HG03135 (cell line): ENCODE measurements at regions not wholly inside any gene's neighbourhood (a gene's known extent, or its start where the extent isn't known, plus 50 kb on each side); places are given as distances from the start of the nearest gene placed in this dataset.
"Not testable (repeated sequence)": the region's sequence is repeated elsewhere in the genome, so short reads cannot be mapped to it uniquely, and the experiment has no call there.

Experiments
- ATAC-seq: cut with Tn5 transposase; IDR thresholded peaks from one replicate; pipeline ENCODE4 v1.9.1; 2021; ENCODE audit warnings: mild to moderate bottlenecking, moderate library complexity; ENCODE audit not compliant: unreplicated experiment

- ATAC-seq: no peak
Observed at GRCh38 chr3:28575746-28576613, 227.4 kb upstream of the AZI2 start.

GRCh38 chr3:28576614-28577200 lies 228.1 kb upstream of the AZI2 start:
- no peak for ATAC-seq

- ATAC-seq: no peak
Observed at GRCh38 chr3:28577941-28578500, 229.4 kb upstream of the AZI2 start.

DNA sequence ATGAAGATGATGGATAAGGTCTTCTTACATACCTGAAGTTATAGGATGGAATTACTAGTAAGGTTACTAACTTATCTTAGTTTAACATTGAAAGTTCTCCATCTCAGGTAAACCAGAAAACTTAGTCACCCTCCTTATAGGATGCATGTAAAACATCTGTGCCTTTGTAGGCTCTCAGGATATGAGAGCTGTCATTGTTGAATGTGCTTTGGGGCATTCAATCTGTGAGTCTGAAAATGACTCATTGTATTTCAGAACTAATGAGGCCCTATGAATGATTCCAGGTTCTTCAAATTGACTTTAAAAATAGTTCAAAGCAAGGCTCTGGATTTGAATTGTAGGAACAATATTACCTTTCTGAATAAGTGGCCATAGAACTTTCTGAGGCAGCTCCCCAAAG lies 237.7 kb upstream of the AZI2 start:
- no peak for ATAC-seq

GRCh38 chr3:28587723-28588122 lies 239.1 kb upstream of the AZI2 start:
- no peak for ATAC-seq

- no peak for ATAC-seq
Observed at GRCh38 chr3:28590216-28590615, 241.6 kb upstream of the AZI2 start.

- no peak for ATAC-seq
Observed at GRCh38 chr3:28590860-28591259, 242.2 kb upstream of the AZI2 start.

DNA sequence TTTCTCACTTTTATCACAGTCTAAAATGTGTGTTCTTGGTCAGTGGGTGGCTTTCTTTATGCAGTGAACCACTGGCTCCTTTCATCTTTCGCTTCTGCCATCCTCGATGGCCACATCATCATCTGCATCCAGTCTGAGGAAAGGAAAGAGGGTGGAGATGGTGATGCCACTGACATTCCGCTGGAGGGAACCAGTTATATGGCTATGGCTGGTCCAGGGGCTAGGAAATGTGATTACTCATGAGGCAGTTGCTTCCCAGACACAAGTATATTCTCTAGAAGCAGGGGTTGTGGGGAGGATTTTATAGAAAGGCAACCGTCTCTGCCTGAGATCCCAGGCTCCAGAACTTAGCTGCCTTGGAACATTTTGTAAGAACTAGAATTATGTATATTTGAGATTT lies 246.7 kb upstream of the AZI2 start:
- ATAC-seq: no peak

DNA sequence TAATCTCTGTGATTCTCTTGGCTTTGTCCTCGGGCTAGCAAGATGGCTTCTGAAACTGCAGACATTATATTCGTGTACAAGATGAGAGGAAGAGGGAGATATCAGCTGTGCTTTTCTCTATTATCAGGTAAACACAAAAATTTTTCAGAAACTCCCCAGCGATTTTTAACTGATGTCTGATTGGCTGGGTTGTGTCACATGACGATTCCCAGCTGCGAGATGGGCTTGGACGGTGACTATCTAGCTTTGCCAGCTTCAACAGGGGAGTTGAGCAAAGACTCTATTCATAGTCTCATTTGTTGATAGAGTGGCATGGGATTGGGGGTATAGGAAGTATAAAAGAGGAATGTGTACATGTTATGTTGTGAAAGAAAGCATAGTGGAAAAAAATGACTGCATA lies 248.8 kb upstream of the AZI2 start:
- ATAC-seq: no peak

DNA sequence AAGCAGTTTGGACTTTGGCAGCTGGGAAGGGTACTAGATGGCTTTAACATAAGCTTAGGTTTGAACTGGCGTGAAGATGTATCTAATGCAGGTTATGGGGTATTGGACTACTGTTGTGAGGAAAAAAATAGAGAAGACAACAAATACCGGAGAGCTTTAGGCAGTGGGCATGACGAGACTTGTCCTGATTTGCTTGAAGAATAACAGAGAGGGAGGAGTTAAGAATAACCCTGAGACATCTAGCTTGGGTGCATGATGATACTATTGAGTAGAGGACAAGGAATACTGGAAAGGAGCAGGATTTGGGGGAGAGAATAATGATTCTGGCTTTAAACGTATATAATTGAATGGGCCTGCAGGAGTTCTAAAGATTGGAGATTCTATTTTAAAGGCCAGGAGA lies 249.5 kb upstream of the AZI2 start:
- no peak for ATAC-seq

DNA sequence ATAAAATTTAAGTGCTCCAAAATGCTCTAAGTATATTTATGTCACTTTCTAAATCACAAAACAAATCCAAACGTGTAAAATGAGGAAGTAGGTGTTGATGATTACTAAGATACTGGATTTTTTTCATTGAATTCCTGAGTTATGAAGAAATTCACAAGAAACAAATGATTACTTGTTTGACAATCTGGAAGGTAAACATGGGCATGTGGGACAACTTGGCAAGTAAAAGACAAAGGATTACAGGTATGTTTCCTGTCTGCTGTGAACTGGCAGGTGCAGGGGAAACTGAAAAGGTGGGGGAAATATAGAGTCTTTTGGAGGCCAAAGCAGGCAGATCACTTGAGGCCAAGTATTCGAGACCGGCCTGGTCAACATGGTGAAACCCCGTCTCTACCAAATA lies 252.7 kb upstream of the AZI2 start:
- no peak for ATAC-seq

DNA sequence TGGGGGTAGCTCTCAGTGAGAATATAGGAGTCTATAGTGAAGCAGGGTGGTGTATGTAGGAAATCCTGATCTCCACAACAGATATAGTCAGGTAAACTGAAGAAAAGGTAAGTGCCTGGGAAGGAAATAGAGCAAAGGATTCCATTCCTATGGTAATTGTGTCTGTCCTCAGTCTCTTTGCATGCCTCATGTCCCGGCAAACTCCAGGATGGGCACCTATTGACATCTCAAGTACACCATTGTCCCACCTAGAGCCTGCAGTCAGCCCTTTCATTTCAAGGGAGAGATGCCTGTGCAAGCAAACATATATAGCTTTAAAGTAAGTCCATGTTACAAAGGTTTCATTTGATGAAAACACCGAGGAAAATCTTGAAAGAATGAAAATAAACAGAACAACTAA lies 257.7 kb upstream of the AZI2 start:
- no peak for ATAC-seq

DNA sequence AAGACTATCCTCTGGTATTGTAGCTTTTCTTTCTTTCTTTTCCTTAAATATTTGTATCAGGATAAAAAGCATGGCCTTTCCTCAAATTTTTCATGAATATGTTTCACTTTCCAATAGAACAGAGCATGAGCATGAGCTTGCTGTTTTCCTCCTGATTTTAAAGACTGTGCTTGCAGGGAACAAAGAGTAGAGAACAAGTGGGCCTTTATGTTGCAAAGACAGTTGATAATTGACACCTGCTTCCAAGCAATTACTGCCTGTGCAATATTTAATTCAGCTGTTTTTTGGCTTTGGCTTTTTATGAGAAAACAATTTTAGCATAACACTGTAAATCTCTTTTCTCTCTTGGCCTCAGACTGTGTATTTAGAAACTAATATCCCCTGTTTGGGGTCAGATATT lies 263.6 kb upstream of the AZI2 start:
- ATAC-seq: no peak

DNA sequence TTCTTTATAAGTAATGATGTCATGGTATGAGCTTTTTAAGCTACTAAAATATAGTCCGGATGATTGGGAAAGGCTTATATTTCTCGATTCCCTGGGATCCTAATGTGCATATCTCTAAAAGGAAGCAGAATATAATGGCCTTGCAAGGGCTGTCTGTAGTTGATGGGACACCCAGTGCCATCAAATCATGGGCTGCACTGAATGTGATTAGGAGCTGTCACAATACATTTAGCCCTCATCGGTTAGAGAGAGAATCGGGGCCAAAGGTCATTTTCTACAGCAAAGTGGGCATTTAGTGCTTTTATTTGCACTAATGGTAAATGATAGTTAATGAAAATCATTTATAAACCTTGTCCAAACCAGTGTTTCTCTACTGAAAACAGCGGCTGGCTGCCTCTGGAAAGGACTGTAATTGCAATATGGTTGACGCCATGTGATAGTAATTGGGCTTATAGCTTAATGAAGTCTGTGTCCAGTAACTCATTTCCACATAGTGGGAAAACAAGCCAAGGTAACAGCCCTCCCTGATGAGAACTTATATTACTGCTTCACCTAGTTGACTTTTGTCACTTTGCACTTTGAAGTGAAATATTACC lies 265.0 kb upstream of the AZI2 start:
- no peak for ATAC-seq

DNA sequence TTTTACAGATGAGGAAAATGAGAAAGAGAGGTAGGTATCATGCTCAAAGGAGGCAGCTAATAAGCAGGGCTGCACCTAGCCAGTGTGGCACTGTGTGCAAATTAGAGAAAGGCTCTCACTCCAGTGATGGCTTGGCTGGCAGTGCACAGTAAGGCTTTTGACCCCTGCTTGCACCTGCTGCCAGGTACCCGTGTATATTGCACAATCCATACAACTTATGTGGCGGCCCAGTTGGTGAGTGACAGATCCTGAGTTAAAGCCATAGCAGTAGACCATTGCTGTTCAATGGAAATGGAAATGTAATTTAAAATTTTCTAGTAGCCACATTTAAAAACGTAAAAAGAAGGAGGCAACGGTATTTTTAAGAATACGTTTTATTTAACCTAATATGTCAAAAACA lies 266.4 kb upstream of the AZI2 start:
- no peak for ATAC-seq

DNA sequence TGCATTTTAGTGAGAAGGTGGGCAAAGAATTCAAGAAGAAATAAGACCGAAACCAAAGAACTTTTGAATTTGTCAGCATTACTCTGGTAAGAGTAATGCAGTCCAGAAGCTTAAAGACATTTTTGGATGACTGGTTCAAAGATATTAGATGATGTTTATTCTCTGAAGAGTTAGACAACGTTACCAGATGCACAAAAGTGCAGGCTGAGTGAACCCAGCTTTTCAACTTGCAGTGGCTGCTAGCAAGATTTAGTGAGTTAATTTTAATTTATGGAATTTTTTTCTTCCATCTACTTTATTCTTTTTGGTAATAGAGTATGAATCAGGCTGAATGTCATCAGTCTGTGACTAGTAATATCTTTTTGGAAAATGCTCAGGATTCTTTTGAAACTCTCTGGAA lies 267.3 kb upstream of the AZI2 start:
- no peak for ATAC-seq

DNA sequence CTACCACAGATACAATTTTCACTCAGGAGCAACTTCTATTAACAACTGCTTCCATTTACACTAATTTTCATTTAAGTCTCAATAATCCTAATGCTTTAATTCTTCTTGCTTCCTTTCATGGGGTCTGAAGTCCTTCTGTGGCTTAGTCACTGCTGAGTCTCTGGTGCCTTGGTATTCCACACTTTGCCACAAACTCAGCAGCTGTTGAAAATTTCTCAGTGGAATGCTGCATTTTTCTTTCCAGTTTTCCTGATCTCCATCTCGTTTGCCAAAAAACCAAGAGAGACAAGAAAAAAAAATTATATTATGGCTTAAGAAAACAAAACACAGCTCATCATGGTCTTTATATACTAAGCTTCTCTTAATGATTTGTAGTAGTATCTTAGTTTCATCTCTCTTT lies 269.2 kb upstream of the AZI2 start:
- ATAC-seq: no peak

GRCh38 chr3:28623106-28623505 lies 274.5 kb upstream of the AZI2 start:
- no peak for ATAC-seq

GRCh38 chr3:28624084-28624483 lies 275.5 kb upstream of the AZI2 start:
- ATAC-seq: no peak

- not testable (repeated sequence) for ATAC-seq
Observed at GRCh38 chr3:28627843-28628242, 279.2 kb upstream of the AZI2 start.

DNA sequence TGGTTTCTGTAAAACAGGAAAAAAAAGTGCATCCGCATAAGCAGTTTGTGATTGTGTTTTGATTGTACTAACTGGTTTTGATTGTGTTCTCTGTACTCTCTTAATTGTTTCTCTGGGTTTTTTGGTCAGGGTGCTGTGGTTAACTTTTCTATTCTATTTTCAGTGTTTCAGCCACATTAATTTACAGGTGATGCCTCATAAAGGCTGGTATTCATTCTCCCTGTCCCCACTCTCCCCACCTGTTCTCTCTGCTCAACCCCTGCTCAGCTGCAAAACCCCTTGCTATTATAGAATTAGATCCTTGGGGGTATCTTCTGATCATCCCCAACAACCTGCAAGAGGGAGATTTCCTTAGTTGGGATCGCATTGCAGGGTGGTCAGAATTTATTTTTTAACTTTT lies 285.4 kb upstream of the AZI2 start:
- ATAC-seq: no peak

DNA sequence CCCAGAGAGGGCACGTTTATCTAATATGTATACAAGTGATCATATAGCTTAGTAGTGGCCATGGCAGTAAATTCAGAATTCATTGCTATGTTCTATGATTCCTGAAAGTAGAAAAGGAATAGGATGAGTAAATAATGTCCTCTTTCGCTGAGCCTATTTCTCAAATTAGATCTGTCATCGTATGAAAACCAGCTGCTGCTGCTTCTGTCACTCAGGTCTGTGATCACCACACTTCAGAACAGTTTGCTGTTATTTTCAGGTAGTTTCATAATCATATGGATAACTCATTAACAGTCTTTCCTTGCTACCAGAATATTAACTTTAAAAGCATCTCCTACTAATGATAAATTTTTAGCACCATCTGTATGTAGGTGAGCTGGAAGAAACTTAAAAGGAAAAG lies 289.1 kb upstream of the AZI2 start:
- no peak for ATAC-seq
